Brain microvascular endothelial cell (primary cell): ENCODE measurements at regions not wholly inside any gene's neighbourhood (a gene's known extent, or its start where the extent isn't known, plus 50 kb on each side); places are given as distances from the start of the nearest gene placed in this dataset.
A peak's percentile ranks its signal among the peaks of the same experiment; 100 is the strongest.

Experiments
- DNase-seq: peaks from one replicate; pipeline ENCODE4 v3.0.0-alpha.2; 2020
- H3K27ac ChIP-seq: fragments of 250-450 bp; sonication (Bioruptor Pico); 2 replicates; pipeline ENCODE4 v1.5.1; 2020; ENCODE audit warnings: mild to moderate bottlenecking, moderate library complexity
- H3K27me3 ChIP-seq: fragments of 250-450 bp; sonication (Bioruptor Pico); replicated peaks from 2 replicates; pipeline ENCODE4 v1.5.1; 2020; ENCODE audit warnings: mild to moderate bottlenecking
- H3K36me3 ChIP-seq: fragments of 250-450 bp; sonication (Bioruptor Pico); replicated peaks from 2 replicates; pipeline ENCODE4 v1.5.1; 2020; ENCODE audit warnings: mild to moderate bottlenecking
- H3K4me3 ChIP-seq: 2 replicates; pipeline ENCODE4 v1.5.1; 2011; ENCODE audit warnings: low read depth, mild to moderate bottlenecking, control low read depth, low read length, moderate library complexity
- CTCF ChIP-seq: IDR thresholded peaks from 2 replicates; pipeline ENCODE4 v1.5.1; 2011; ENCODE audit warnings: low read depth, mild to moderate bottlenecking, moderate library complexity, low read length, control low read depth, inconsistent platforms; ENCODE audit errors: missing control alignments
- in situ Hi-C: cut with HindIII; loops from 2 replicates; pipeline ENCODE4 v1.10.0; 2017; ENCODE audit warnings: low sequenced_read_pairs, low pct_ligation_motif_present

GRCh38 chr6:103895136-103895535 lies 964.6 kb downstream of the HACE1 start:
- H3K27ac ChIP-seq = no peak overlapping the region
- no peak for TF ChIP-seq CTCF
- in situ Hi-C loops = no loop called here
- H3K4me3 ChIP-seq = no peak overlapping the region
- no peaks in the 10 kb centered on the region for H3K27me3 ChIP-seq
- no peaks in the 10 kb centered on the region for H3K36me3 ChIP-seq
- DNase-seq = no peak

- DNase-seq = peak; percentile 6
- H3K27me3 ChIP-seq = no peaks in the 10 kb centered on the region
- no peaks in the 10 kb centered on the region for H3K36me3 ChIP-seq
- H3K4me3 ChIP-seq = no peak overlapping the region
- in situ Hi-C loops = no loop called here
- TF ChIP-seq CTCF = no peak
- peak overlapping the region; percentile 29 for H3K27ac ChIP-seq
Observed at GRCh38 chr6:103893141-103893581, 966.6 kb downstream of the HACE1 start.

- H3K27ac ChIP-seq = no peak overlapping the region
- H3K27me3 ChIP-seq = no peaks in the 10 kb centered on the region
- DNase-seq = no peak
- no peak overlapping the region for H3K4me3 ChIP-seq
- in situ Hi-C loops = no loop called here
- no peaks in the 10 kb centered on the region for H3K36me3 ChIP-seq
- TF ChIP-seq CTCF = no peak
Observed at GRCh38 chr6:103886951-103887350, 972.8 kb downstream of the HACE1 start.

- no peak for DNase-seq
- in situ Hi-C loops = no loop called here
- H3K4me3 ChIP-seq = no peak overlapping the region
- no peaks in the 10 kb centered on the region for H3K27me3 ChIP-seq
- no peak for TF ChIP-seq CTCF
- H3K36me3 ChIP-seq = no peaks in the 10 kb centered on the region
- no peak overlapping the region for H3K27ac ChIP-seq
Observed at GRCh38 chr6:103885446-103885845, 974.3 kb downstream of the HACE1 start.

GRCh38 chr6:103879800-103880199 lies 979.9 kb downstream of the HACE1 start:
- H3K27me3 ChIP-seq = no peaks in the 10 kb centered on the region
- no peaks in the 10 kb centered on the region for H3K36me3 ChIP-seq
- TF ChIP-seq CTCF = no peak
- H3K27ac ChIP-seq = no peak overlapping the region
- DNase-seq = no peak
- in situ Hi-C loops = no loop called here
- no peak overlapping the region for H3K4me3 ChIP-seq

- no peak for TF ChIP-seq CTCF
- Histone ChIP-seq H3K4me3 (no peak overlapping the region), H3K27ac (no peak overlapping the region), H3K36me3 (no peaks in the 10 kb centered on the region), H3K27me3 (no peaks in the 10 kb centered on the region)
- DNase-seq = no peak
- in situ Hi-C loops = no loop called here
Observed at GRCh38 chr6:103875221-103875620, 984.5 kb downstream of the HACE1 start.
